ENCODE measurements at regions not wholly inside any gene's neighbourhood (a gene's known extent, or its start where the extent isn't known, plus 50 kb on each side); places are given as distances from the start of the nearest gene placed in this dataset.

GRCh38 chr6:23306251-23306950, 737.0 kb downstream of the HDGFL1 start:
- no peak for TF ChIP-seq CTCF (IDR thresholded peaks at IDR 0.05; ENCODE audit: insufficient read depth, low read length, missing control alignments)
- ChIA-PET CTCF (no interaction called here), POLR2A (no interaction called here)
- no peak for DNase-seq (ENCODE audit: low read depth, low spot score)
- H3K4me3 ChIP-seq (ENCODE audit: low read depth, low read length) = no peak overlapping the region

DNA sequence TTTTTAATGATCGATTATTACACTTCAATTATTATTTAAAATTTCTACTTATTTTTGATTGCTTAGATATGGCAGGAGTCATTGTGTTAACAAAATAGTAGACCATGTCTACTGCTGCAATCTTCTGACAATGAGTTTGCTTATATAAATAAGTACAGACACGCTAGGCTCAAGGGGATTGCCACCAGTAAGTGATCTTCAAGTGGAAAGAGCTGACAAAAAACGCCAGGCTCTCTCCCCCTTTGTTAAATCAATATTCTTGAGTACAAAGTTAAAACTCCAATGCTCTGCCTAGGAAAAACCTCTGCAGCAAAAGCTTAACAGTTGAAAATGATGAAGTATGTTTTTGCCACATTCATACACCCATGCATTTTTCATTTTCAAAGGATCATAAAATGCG, 738.1 kb downstream of the HDGFL1 start:
- POLR2A ChIA-PET = no interaction called here
- CTCF ChIA-PET = no interaction called here
- no peak for DNase-seq (ENCODE audit: low read depth, low spot score)
- no peak for TF ChIP-seq CTCF (IDR thresholded peaks at IDR 0.05; ENCODE audit: insufficient read depth, low read length, missing control alignments)
- H3K4me3 ChIP-seq (ENCODE audit: low read depth, low read length) = no peak overlapping the region

GRCh38 chr6:23308166-23308565, 738.8 kb downstream of the HDGFL1 start:
- CTCF ChIA-PET = no interaction called here
- DNase-seq (ENCODE audit: low read depth, low spot score) = no peak
- POLR2A ChIA-PET = no interaction called here
- TF ChIP-seq CTCF (IDR thresholded peaks at IDR 0.05; ENCODE audit: insufficient read depth, low read length, missing control alignments) = no peak
- H3K4me3 ChIP-seq (ENCODE audit: low read depth, low read length) = no peak overlapping the region

DNA sequence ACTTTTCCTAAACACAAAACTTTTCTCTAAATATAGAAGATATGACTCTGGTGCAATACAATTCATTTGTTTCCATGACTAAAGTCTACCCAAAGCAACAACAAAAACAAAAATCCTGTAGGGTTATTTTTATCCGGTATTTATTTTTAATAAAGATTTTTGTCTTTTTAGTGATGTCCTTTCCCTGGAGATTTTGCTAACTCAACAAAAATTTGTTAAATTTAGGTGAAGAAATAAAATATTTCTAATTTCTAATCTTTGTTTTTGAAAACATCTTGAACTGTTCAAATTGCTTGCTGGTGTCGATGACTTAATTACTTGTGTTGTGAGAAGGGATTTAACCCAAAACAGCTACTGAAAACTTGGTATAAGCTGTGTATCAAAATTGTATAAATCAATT, 741.8 kb downstream of the HDGFL1 start:
- TF ChIP-seq CTCF (IDR thresholded peaks at IDR 0.05; ENCODE audit: insufficient read depth, low read length, missing control alignments) = no peak
- POLR2A ChIA-PET = no interaction called here
- H3K4me3 ChIP-seq (ENCODE audit: low read depth, low read length) = no peak overlapping the region
- DNase-seq (ENCODE audit: low read depth, low spot score) = no peak
- CTCF ChIA-PET = interaction anchor here (1.0 to 1.5 kb wide), 2 partner anchors 9 to 10 kb away, joined by 3 read pairs; no protein-coding TSS in a partner anchor

- POLR2A ChIA-PET = no interaction called here
- no peak for DNase-seq (ENCODE audit: low read depth, low spot score)
- no peak for TF ChIP-seq CTCF (IDR thresholded peaks at IDR 0.05; ENCODE audit: insufficient read depth, low read length, missing control alignments)
- CTCF ChIA-PET = no interaction called here
- H3K4me3 ChIP-seq (ENCODE audit: low read depth, low read length) = no peak overlapping the region
Observed at GRCh38 chr6:23316131-23316530, 746.8 kb downstream of the HDGFL1 start.

DNA sequence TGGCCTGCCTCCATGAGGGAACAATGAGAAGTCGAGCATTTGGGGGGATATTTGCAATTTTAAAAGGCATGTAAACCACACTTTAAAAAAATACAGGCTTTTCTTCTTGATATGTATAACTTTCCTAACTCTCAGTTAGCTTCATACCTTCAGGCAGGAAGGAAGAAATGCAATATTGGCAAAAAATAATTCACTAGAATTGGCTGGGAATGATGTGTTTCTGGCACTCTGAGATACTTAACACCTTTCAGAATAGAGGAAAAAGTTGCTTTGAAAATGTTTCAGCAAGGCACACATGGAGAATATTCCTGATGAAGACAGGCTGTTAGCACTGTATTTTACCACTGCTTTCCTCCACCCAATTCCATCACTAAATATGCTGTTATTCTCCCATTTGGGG, 747.6 kb downstream of the HDGFL1 start:
- no peak for DNase-seq (ENCODE audit: low read depth, low spot score)
- POLR2A ChIA-PET = no interaction called here
- H3K4me3 ChIP-seq (ENCODE audit: low read depth, low read length) = no peak overlapping the region
- TF ChIP-seq CTCF (IDR thresholded peaks at IDR 0.05; ENCODE audit: insufficient read depth, low read length, missing control alignments) = no peak
- CTCF ChIA-PET = no interaction called here
